ENCODE measurements at regions not wholly inside any gene's neighbourhood (a gene's known extent, or its start where the extent isn't known, plus 50 kb on each side); places are given as distances from the start of the nearest gene placed in this dataset.
"Not testable (repeated sequence)": the region's sequence is repeated elsewhere in the genome, so short reads cannot be mapped to it uniquely, and the experiment has no call there.

- no peak for ATAC-seq (replicated peaks in 6 of 8)
- in situ Hi-C loops (cut with MboI; ENCODE audit: low pct_unique_long_range_greater_than_20kb in 2 of 9, low sequenced_read_pairs in 9 of 9, unreplicated experiment in 9 of 9) = no loop called here
- H3K4me1 ChIP-seq (replicated peaks in 1 of 2) = peaks cover 8 to 9% of the 10 kb centered on the region in 2 donors
- H3K27ac ChIP-seq = no peak overlapping the region
- WGBS, 10 experiments = 0 to 80% (median 60%) methylated on average over 1 to 5 of the region's 8 CpGs; no CpG with 5 or more reads in 3 of the 10 experiments
- no peak overlapping the region for H3K4me3 ChIP-seq
Observed at GRCh38 chr12:131430158-131430742, 280.6 kb upstream of the SFSWAP start.

- H3K4me1 ChIP-seq (replicated peaks in 1 of 2); in situ Hi-C loops (cut with MboI; ENCODE audit: low pct_unique_long_range_greater_than_20kb in 2 of 9, low sequenced_read_pairs in 9 of 9, unreplicated experiment in 9 of 9); H3K4me3 ChIP-seq; H3K27ac ChIP-seq; ATAC-seq (replicated peaks in 6 of 8): not testable (repeated sequence)
- 85 to 100% (median 100%) methylated on average over 1 to 5 of the region's 17 CpGs; no CpG with 5 or more reads in 5 of the 10 experiments for WGBS, 10 experiments
Observed at GRCh38 chr12:131431126-131431655, 279.7 kb upstream of the SFSWAP start.

- WGBS, 10 experiments = 20 to 73% (median 40%) methylated on average over 1 to 5 of the region's 29 CpGs; no CpG with 5 or more reads in 6 of the 10 experiments
- no peak for ATAC-seq (replicated peaks in 6 of 8)
- Histone ChIP-seq H3K27ac (no peak overlapping the region), H3K4me3 (no peak overlapping the region), H3K4me1 (replicated peaks in 1 of 2) (peaks cover 18 to 24% of the 10 kb centered on the region in 2 donors)
- in situ Hi-C loops (cut with MboI; ENCODE audit: low pct_unique_long_range_greater_than_20kb in 2 of 9, low sequenced_read_pairs in 9 of 9, unreplicated experiment in 9 of 9) = no loop called here
Observed at GRCh38 chr12:131432532-131433260, 278.2 kb upstream of the SFSWAP start.

GRCh38 chr12:131434208-131435125 is 276.4 kb upstream of the SFSWAP start:
- Histone ChIP-seq H3K4me3 (no peak overlapping the region), H3K4me1 (replicated peaks in 1 of 2) (peaks cover 27 to 29% of the 10 kb centered on the region in 2 donors), H3K27ac (peak overlapping the region in 1 of 2 donors; percentile 67)
- WGBS, 10 experiments = 11 to 100% (median 47%) methylated on average over 1 to 13 of the region's 28 CpGs; no CpG with 5 or more reads in 4 of the 10 experiments
- in situ Hi-C loops (cut with MboI; ENCODE audit: low pct_unique_long_range_greater_than_20kb in 2 of 9, low sequenced_read_pairs in 9 of 9, unreplicated experiment in 9 of 9) = no loop called here
- peak; percentile 61 to 98 (median 83) for ATAC-seq (replicated peaks in 6 of 8)

- Histone ChIP-seq H3K4me3 (no peak overlapping the region), H3K4me1 (replicated peaks in 1 of 2) (peaks cover 36 to 37% of the 10 kb centered on the region in 2 donors), H3K27ac (no peak overlapping the region)
- peak in 2 of 8 experiments; percentile 10 to 27 for ATAC-seq (replicated peaks in 6 of 8)
- in situ Hi-C loops (cut with MboI; ENCODE audit: low pct_unique_long_range_greater_than_20kb in 2 of 9, low sequenced_read_pairs in 9 of 9, unreplicated experiment in 9 of 9) = no loop called here
- WGBS, 10 experiments = 60 to 83% methylated on average over 1 of the region's 10 CpGs; no CpG with 5 or more reads in 8 of the 10 experiments
Observed at GRCh38 chr12:131436922-131437705, 273.8 kb upstream of the SFSWAP start.

- ATAC-seq (replicated peaks in 6 of 8) = no peak
- H3K4me3 ChIP-seq = no peak overlapping the region
- peaks cover 36 to 37% of the 10 kb centered on the region in 2 donors for H3K4me1 ChIP-seq (replicated peaks in 1 of 2)
- in situ Hi-C loops (cut with MboI; ENCODE audit: low pct_unique_long_range_greater_than_20kb in 2 of 9, low sequenced_read_pairs in 9 of 9, unreplicated experiment in 9 of 9) = no loop called here
- 0 to 83% (median 20%) methylated on average over 1 to 3 of the region's 9 CpGs; no CpG with 5 or more reads in 3 of the 10 experiments for WGBS, 10 experiments
- no peak overlapping the region for H3K27ac ChIP-seq
Observed at GRCh38 chr12:131437706-131438492, 273.0 kb upstream of the SFSWAP start.

- 90% methylated on average over 2 of the region's 3 CpGs; no CpG with 5 or more reads in 9 of the 10 experiments for WGBS, 10 experiments
- H3K4me1 ChIP-seq (replicated peaks in 1 of 2) = peaks cover 36 to 42% of the 10 kb centered on the region in 2 donors
- in situ Hi-C loops (cut with MboI; ENCODE audit: low pct_unique_long_range_greater_than_20kb in 2 of 9, low sequenced_read_pairs in 9 of 9, unreplicated experiment in 9 of 9); ATAC-seq (replicated peaks in 6 of 8); H3K4me3 ChIP-seq; H3K27ac ChIP-seq: not testable (repeated sequence)
Observed at GRCh38 chr12:131438493-131438835, 272.4 kb upstream of the SFSWAP start.

- peaks cover 36 to 45% of the 10 kb centered on the region in 2 donors for H3K4me1 ChIP-seq (replicated peaks in 1 of 2)
Observed at GRCh38 chr12:131438881-131439280, 272.0 kb upstream of the SFSWAP start.

GRCh38 chr12:131439752-131440151 is 271.1 kb upstream of the SFSWAP start:
- WGBS, 10 experiments = no CpG with 5 or more reads among the region's 8 CpGs
- H3K4me3 ChIP-seq; H3K27ac ChIP-seq; in situ Hi-C loops (cut with MboI; ENCODE audit: low pct_unique_long_range_greater_than_20kb in 2 of 9, low sequenced_read_pairs in 9 of 9, unreplicated experiment in 9 of 9): not testable (repeated sequence)
- H3K4me1 ChIP-seq (replicated peaks in 1 of 2) = peaks cover 32 to 47% of the 10 kb centered on the region in 2 donors
- peak in 1 of 8 experiments; percentile 7 for ATAC-seq (replicated peaks in 6 of 8)

More at GRCh38 chr12:131438881-131439280, 272.0 kb upstream of the SFSWAP start:
- WGBS, 10 experiments = 73% methylated on average over 2 to 3 of the region's 14 CpGs; no CpG with 5 or more reads in 8 of the 10 experiments
- Histone ChIP-seq H3K4me3 (no peak overlapping the region), H3K27ac (no peak overlapping the region)
- in situ Hi-C loops (cut with MboI; ENCODE audit: low pct_unique_long_range_greater_than_20kb in 2 of 9, low sequenced_read_pairs in 9 of 9, unreplicated experiment in 9 of 9) = no loop called here
- peak in 4 of 8 experiments; percentile 4 to 11 (median 9) for ATAC-seq (replicated peaks in 6 of 8)

- in situ Hi-C loops (cut with MboI; ENCODE audit: low pct_unique_long_range_greater_than_20kb in 2 of 9, low sequenced_read_pairs in 9 of 9, unreplicated experiment in 9 of 9); H3K27ac ChIP-seq; H3K4me3 ChIP-seq: not testable (repeated sequence)
- peak; percentile 13 to 79 (median 72) for ATAC-seq (replicated peaks in 6 of 8)
- peaks cover 37 to 51% of the 10 kb centered on the region in 2 donors for H3K4me1 ChIP-seq (replicated peaks in 1 of 2)
- WGBS, 10 experiments = no CpG with 5 or more reads among the region's 21 CpGs
Observed at GRCh38 chr12:131440209-131441059, 270.5 kb upstream of the SFSWAP start.

- H3K27ac ChIP-seq = no peak overlapping the region
- in situ Hi-C loops (cut with MboI; ENCODE audit: low pct_unique_long_range_greater_than_20kb in 2 of 9, low sequenced_read_pairs in 9 of 9, unreplicated experiment in 9 of 9) = no loop called here
- WGBS, 10 experiments = no CpG with 5 or more reads among the region's 6 CpGs
- peak in 7 of 8 experiments; percentile 4 to 60 (median 11) for ATAC-seq (replicated peaks in 6 of 8)
- no peak overlapping the region for H3K4me3 ChIP-seq
- H3K4me1 ChIP-seq (replicated peaks in 1 of 2) = peaks cover 43 to 57% of the 10 kb centered on the region in 2 donors
Observed at GRCh38 chr12:131441060-131441396, 269.9 kb upstream of the SFSWAP start.
